HCT116 (cell line): ENCODE measurements at regions not wholly inside any gene's neighbourhood (a gene's known extent, or its start where the extent isn't known, plus 50 kb on each side); places are given as distances from the start of the nearest gene placed in this dataset.

Source experiments
- ATAC-seq: fragments of 200-7000 bp; cut with Tn5 transposase; 2 replicates; pipeline ENCODE4 v1.9.1; 2020; ENCODE audit warnings: mild to moderate bottlenecking, moderate library complexity
- BruUV-seq: library from RNA; stranded (reverse); fragments of 400-500 nt; replicated peaks from 2 replicates; lab custom pipeline; 2021; lab: Mats Ljungman, UMichigan
- CTCF ChIA-PET: fragments of 300-600 bp; sonication (Branson Sonifier 250); formaldehyde crosslinking; loops from one replicate; lab custom pipeline; 2021; ENCODE audit warnings: antibody characterized with exemption; lab: Charles Lee
- POLR2A ChIA-PET: fragments of 300-600, 350-600 bp; sonication (Branson Sonifier 250); formaldehyde crosslinking; loops from one replicate; lab custom pipeline; 2021; ENCODE audit warnings: antibody characterized with exemption; lab: Charles Lee
- RAD21 ChIA-PET, 2 experiments: fragments of 300-600 bp; sonication (Branson Sonifier 250); formaldehyde crosslinking; loops; one replicate each; lab custom pipeline; 2023; ENCODE audit warnings: low total read pairs in 2 of 2; ENCODE audit not compliant: uncharacterized antibody in 2 of 2, unreplicated experiment in 2 of 2, low non-redundant PET in 1 of 2; lab: Charles Lee
- DNase-seq: peaks from one replicate; pipeline ENCODE4 v3.0.0-alpha.2; 2010; ENCODE audit warnings: low read depth, low spot score
- H2AFZ ChIP-seq: fragments of 200-600 bp; shearing (Covaris generic), sonication (generic); 2 replicates; pipeline ENCODE4 v1.6.1; 2017; ENCODE audit warnings: low read depth, mixed run types, mixed read lengths, antibody characterized with exemption, low read length; ENCODE audit not compliant: poor library complexity, severe bottlenecking
- H3K27ac ChIP-seq: 2 replicates; pipeline ENCODE4 v1.5.1; 2012; ENCODE audit warnings: low read depth, low read length
- H3K27me3 ChIP-seq: fragments of 200-600 bp; sonication (generic); 2 replicates; pipeline ENCODE4 v1.6.1; 2016; ENCODE audit warnings: mixed run types, low read length, mixed read lengths; ENCODE audit not compliant: insufficient read depth
- H3K36me3 ChIP-seq, 2 experiments: fragments of 200-500 bp in 1 of 2; fragments of 200-600 bp in 1 of 2; sonication (Bioruptor generic) in 1 of 2; sonication (generic) in 1 of 2; 2 replicates each; pipeline versions ENCODE4 v1.5.1 to v1.6.1; 2014 to 2016; ENCODE audit warnings: low read length in 2 of 2, inconsistent platforms in 1 of 2, mixed read lengths in 1 of 2, mixed run types in 1 of 2; ENCODE audit not compliant: insufficient read depth in 2 of 2, control insufficient read depth in 1 of 2
- H3K4me1 ChIP-seq, 2 experiments: fragments of 200-600 bp in 1 of 2; sonication (generic) in 1 of 2; 2 replicates each; pipeline versions ENCODE4 v1.5.1 to v1.6.1; 2012 to 2017; ENCODE audit warnings: low read length in 2 of 2, inconsistent platforms in 1 of 2, mild to moderate bottlenecking in 1 of 2, mixed read lengths in 1 of 2, mixed run types in 1 of 2, moderate library complexity in 1 of 2; ENCODE audit not compliant: insufficient read depth in 2 of 2, control insufficient read depth in 1 of 2
- H3K4me2 ChIP-seq: fragments of 200-600 bp; sonication (generic); 2 replicates; pipeline ENCODE4 v1.6.1; 2017; ENCODE audit warnings: mixed run types, low read length, mixed read lengths
- H3K4me3 ChIP-seq, 2 experiments: fragments of 200-600 bp in 1 of 2; sonication (generic) in 1 of 2; replicated peaks in 1 of 2; 2 replicates each; pipeline ENCODE4 v1.5.1; 2011 to 2016; ENCODE audit warnings: low read length in 2 of 2, control low read depth in 1 of 2, low read depth in 1 of 2, mild to moderate bottlenecking in 1 of 2, mixed read lengths in 1 of 2, mixed run types in 1 of 2
- H3K79me2 ChIP-seq: fragments of 200-600 bp; sonication (generic); 2 replicates; pipeline ENCODE4 v1.6.1; 2017; ENCODE audit warnings: mild to moderate bottlenecking, mixed run types, low read length, moderate library complexity, mixed read lengths; ENCODE audit not compliant: insufficient read depth
- H3K9ac ChIP-seq: fragments of 200-600 bp; sonication (generic); 2 replicates; pipeline ENCODE4 v1.6.1; 2016; ENCODE audit warnings: low read length, mixed read lengths
- H3K9me2 ChIP-seq: fragments of 200-600 bp; sonication (generic), shearing (Covaris generic); 2 replicates; pipeline ENCODE4 v1.6.1; 2017; ENCODE audit warnings: mixed run types, mild to moderate bottlenecking, moderate library complexity; ENCODE audit not compliant: insufficient read depth
- H3K9me3 ChIP-seq, 2 experiments: fragments of 200-500 bp in 1 of 2; fragments of 200-600 bp in 1 of 2; sonication (Bioruptor generic) in 1 of 2; sonication (generic) in 1 of 2; 2 replicates each; pipeline ENCODE4 v1.6.1; 2014 to 2017; ENCODE audit warnings: low read length in 2 of 2, mixed read lengths in 2 of 2, inconsistent platforms in 1 of 2, low read depth in 1 of 2, mild to moderate bottlenecking in 1 of 2, mixed run types in 1 of 2, moderate library complexity in 1 of 2; ENCODE audit not compliant: control insufficient read depth in 1 of 2, insufficient read depth in 1 of 2
- H4K20me1 ChIP-seq: fragments of 200-600 bp; sonication (generic), shearing (Covaris generic); 2 replicates; pipeline ENCODE4 v1.6.1; 2017; ENCODE audit warnings: mixed run types, mild to moderate bottlenecking, moderate library complexity; ENCODE audit not compliant: insufficient read depth
- CBX3 ChIP-seq: IDR thresholded peaks from 2 replicates; pipeline ENCODE4 v1.6.1; 2012; ENCODE audit warnings: low read depth
- EGR1 ChIP-seq: IDR thresholded peaks from 2 replicates; pipeline ENCODE4 v1.6.1; 2012; ENCODE audit warnings: low read depth
- ELF1 ChIP-seq: IDR thresholded peaks from 2 replicates; pipeline ENCODE4 v1.6.1; 2012; ENCODE audit warnings: low read depth, borderline replicate concordance
- EZH2 ChIP-seq: fragments of 200-600 bp; sonication (generic); IDR thresholded peaks from 2 replicates; pipeline ENCODE4 v1.6.1; 2017; ENCODE audit warnings: antibody characterized with exemption, mixed run types
- EZH2phosphoT487 ChIP-seq: fragments of 200-600 bp; IDR thresholded peaks from 2 replicates; pipeline ENCODE4 v1.6.1; 2018; ENCODE audit warnings: antibody characterized with exemption, borderline replicate concordance
- FOSL1 ChIP-seq: IDR thresholded peaks from 2 replicates; pipeline ENCODE4 v1.6.1; 2012; ENCODE audit warnings: low read depth
- JUND ChIP-seq: IDR thresholded peaks from 2 replicates; pipeline ENCODE4 v1.6.1; 2012
- POLR2A ChIP-seq: IDR thresholded peaks from 2 replicates; pipeline ENCODE4 v1.7.0; 2011; ENCODE audit warnings: borderline replicate concordance; ENCODE audit not compliant: insufficient read depth, insufficient read length; ENCODE audit errors: extremely low read depth
- RAD21 ChIP-seq: IDR thresholded peaks from 2 replicates; pipeline ENCODE4 v1.6.1; 2012; ENCODE audit warnings: low read depth, mild to moderate bottlenecking
- SIN3A ChIP-seq: IDR thresholded peaks from 2 replicates; pipeline ENCODE4 v1.6.1; 2012; ENCODE audit warnings: low read depth
- SP1 ChIP-seq: IDR thresholded peaks from 2 replicates; pipeline ENCODE4 v1.6.1; 2012; ENCODE audit warnings: low read depth
- TCF7L2 ChIP-seq: IDR thresholded peaks from 2 replicates; pipeline ENCODE4 v1.7.0; 2011; ENCODE audit warnings: borderline replicate concordance, inconsistent platforms; ENCODE audit not compliant: insufficient read depth, insufficient read length; ENCODE audit errors: extremely low read depth
- ZNF274 ChIP-seq: fragments of 200-500 bp; sonication (Bioruptor generic); IDR thresholded peaks from 2 replicates; pipeline ENCODE4 v1.6.1; 2014; ENCODE audit warnings: mild to moderate bottlenecking, low read depth, low read length, inconsistent platforms
- intact Hi-C: fragments of 100-400 bp; cut with micrococcal nuclease; formaldehyde crosslinking; loops from 2 replicates; pipeline ENCODE4 v1.10.0; 2022
- TF ChIP-seq, protein P1 (sequence below): IDR thresholded peaks from 2 replicates; pipeline ENCODE4 v1.6.1; 2012
- TF ChIP-seq, protein P2 (sequence below): IDR thresholded peaks from 2 replicates; pipeline ENCODE4 v1.6.1; 2012
- TF ChIP-seq, protein P3 (sequence below): IDR thresholded peaks from 2 replicates; pipeline ENCODE4 v1.6.1; 2012; ENCODE audit warnings: low read depth
- TF ChIP-seq, protein P4 (sequence below), 3 experiments: fragments of 200-600 bp in 1 of 3; sonication (generic) in 1 of 3; IDR thresholded peaks in 2 of 3; conservative IDR thresholded peaks in 1 of 3; 2 replicates each; pipeline ENCODE4 v1.5.1; 2012 to 2017; ENCODE audit warnings: low read depth in 2 of 3, low read length in 2 of 3, antibody characterized with exemption in 1 of 3, borderline replicate concordance in 1 of 3, control low read depth in 1 of 3, mild to moderate bottlenecking in 1 of 3, mixed read lengths in 1 of 3, mixed run types in 1 of 3, moderate library complexity in 1 of 3; ENCODE audit not compliant: insufficient read depth in 1 of 3

DNA sequence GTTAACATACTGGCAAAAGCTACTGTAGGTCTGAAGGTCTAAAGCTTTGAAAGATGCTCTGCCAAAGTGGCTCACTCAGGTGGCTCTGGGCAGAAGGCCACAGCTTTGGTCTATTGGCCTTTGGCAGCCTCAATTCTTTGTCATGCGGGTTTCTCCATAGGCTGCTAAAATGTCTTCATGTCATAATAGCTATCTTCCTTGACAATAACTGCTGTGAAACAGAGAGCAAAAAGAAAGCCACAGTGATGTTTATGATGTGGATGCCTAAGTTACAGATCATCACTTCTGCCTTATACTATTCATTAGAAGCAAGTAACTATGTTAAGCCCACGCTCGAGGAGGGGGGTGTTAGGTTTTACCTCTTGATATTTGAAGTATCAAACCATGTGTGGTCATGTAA is 906.1 kb upstream of the CDH9 start:
- POLR2A ChIA-PET: no interaction called here
- Histone ChIP-seq H3K79me2 (no peaks in the 10 kb centered on the region), H4K20me1 (no peaks in the 10 kb centered on the region)
- TF ChIP-seq, protein P1, sequence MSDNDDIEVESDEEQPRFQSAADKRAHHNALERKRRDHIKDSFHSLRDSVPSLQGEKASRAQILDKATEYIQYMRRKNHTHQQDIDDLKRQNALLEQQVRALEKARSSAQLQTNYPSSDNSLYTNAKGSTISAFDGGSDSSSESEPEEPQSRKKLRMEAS: no peak
- no peak for TF ChIP-seq ELF1
- TF ChIP-seq TCF7L2: no peak
- TF ChIP-seq SP1: no peak
- TF ChIP-seq EGR1: no peak
- TF ChIP-seq POLR2A: no peak
- TF ChIP-seq CBX3: no peak
- no peak for TF ChIP-seq JUND
- no peak for TF ChIP-seq EZH2phosphoT487
- TF ChIP-seq FOSL1: no peak
- TF ChIP-seq RAD21: no peak
- TF ChIP-seq SIN3A: no peak
- TF ChIP-seq, protein P2, sequence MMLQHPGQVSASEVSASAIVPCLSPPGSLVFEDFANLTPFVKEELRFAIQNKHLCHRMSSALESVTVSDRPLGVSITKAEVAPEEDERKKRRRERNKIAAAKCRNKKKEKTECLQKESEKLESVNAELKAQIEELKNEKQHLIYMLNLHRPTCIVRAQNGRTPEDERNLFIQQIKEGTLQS: no peak
- TF ChIP-seq EZH2: no peak
- TF ChIP-seq, all 23 proteins: peak for 0
- ChIA-PET CTCF (no interaction called here), RAD21 (no interaction called here)
- intact Hi-C loops: no loop called here
- H3K4me3 ChIP-seq: no peak overlapping the region
- no peak for DNase-seq
- no TSS peak for BruUV-seq
- no peaks in the 10 kb centered on the region for H3K27me3 ChIP-seq
- no peaks in the 10 kb centered on the region for H3K36me3 ChIP-seq
- no peaks in the 10 kb centered on the region for H3K4me1 ChIP-seq
- no peak for ATAC-seq
- no peaks in the 10 kb centered on the region for H3K9me2 ChIP-seq
- H3K4me2 ChIP-seq: no peak overlapping the region
- H2AFZ ChIP-seq: no peak overlapping the region
- no peak overlapping the region for H3K9ac ChIP-seq
- H3K27ac ChIP-seq: no peak overlapping the region
- peaks cover 0 to 7% of the 10 kb centered on the region in 2 experiments; a peak in 2 of 4 replicates for H3K9me3 ChIP-seq

DNA sequence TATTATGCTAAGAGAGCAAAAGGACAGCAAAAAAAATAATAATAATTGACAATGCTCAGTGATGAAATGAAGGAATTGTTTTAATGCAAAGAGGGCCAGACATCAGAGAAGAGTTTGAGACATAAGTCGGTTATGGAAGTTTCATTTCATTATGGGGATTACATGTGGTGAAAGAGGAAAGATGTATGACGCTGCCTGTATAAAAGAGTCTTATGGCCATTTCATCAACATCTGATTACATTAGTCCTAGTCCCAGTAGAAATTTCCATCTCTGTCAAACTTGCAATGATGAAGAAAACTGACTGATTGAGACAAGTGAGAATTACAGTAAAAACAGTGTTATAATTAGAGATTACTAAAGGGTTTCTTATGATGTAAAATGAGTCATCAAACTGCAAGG is 900.6 kb upstream of the CDH9 start:
- ChIA-PET RAD21 (no interaction called here), CTCF (no interaction called here), POLR2A (no interaction called here)
- Histone ChIP-seq H3K27ac (no peak overlapping the region), H3K4me1 (no peaks in the 10 kb centered on the region), H3K4me3 (no peak overlapping the region), H3K36me3 (no peaks in the 10 kb centered on the region), H2AFZ (no peak overlapping the region), H3K9me3 (peaks cover 3 to 11% of the 10 kb centered on the region in 2 experiments; a peak in 3 of 4 replicates), H4K20me1 (no peaks in the 10 kb centered on the region), H3K4me2 (no peak overlapping the region), H3K9ac (no peak overlapping the region), H3K27me3 (no peaks in the 10 kb centered on the region), H3K79me2 (no peaks in the 10 kb centered on the region), H3K9me2 (no peaks in the 10 kb centered on the region)
- intact Hi-C loops: no loop called here
- DNase-seq (no peak), ATAC-seq (no peak)
- no TSS peak for BruUV-seq
- TF ChIP-seq FOSL1: no peak
- TF ChIP-seq CBX3: no peak
- TF ChIP-seq, protein P3, sequence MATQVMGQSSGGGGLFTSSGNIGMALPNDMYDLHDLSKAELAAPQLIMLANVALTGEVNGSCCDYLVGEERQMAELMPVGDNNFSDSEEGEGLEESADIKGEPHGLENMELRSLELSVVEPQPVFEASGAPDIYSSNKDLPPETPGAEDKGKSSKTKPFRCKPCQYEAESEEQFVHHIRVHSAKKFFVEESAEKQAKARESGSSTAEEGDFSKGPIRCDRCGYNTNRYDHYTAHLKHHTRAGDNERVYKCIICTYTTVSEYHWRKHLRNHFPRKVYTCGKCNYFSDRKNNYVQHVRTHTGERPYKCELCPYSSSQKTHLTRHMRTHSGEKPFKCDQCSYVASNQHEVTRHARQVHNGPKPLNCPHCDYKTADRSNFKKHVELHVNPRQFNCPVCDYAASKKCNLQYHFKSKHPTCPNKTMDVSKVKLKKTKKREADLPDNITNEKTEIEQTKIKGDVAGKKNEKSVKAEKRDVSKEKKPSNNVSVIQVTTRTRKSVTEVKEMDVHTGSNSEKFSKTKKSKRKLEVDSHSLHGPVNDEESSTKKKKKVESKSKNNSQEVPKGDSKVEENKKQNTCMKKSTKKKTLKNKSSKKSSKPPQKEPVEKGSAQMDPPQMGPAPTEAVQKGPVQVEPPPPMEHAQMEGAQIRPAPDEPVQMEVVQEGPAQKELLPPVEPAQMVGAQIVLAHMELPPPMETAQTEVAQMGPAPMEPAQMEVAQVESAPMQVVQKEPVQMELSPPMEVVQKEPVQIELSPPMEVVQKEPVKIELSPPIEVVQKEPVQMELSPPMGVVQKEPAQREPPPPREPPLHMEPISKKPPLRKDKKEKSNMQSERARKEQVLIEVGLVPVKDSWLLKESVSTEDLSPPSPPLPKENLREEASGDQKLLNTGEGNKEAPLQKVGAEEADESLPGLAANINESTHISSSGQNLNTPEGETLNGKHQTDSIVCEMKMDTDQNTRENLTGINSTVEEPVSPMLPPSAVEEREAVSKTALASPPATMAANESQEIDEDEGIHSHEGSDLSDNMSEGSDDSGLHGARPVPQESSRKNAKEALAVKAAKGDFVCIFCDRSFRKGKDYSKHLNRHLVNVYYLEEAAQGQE: no peak
- no peak for TF ChIP-seq ZNF274
- no peak for TF ChIP-seq SIN3A
- TF ChIP-seq ELF1: no peak
- TF ChIP-seq, protein P4, sequence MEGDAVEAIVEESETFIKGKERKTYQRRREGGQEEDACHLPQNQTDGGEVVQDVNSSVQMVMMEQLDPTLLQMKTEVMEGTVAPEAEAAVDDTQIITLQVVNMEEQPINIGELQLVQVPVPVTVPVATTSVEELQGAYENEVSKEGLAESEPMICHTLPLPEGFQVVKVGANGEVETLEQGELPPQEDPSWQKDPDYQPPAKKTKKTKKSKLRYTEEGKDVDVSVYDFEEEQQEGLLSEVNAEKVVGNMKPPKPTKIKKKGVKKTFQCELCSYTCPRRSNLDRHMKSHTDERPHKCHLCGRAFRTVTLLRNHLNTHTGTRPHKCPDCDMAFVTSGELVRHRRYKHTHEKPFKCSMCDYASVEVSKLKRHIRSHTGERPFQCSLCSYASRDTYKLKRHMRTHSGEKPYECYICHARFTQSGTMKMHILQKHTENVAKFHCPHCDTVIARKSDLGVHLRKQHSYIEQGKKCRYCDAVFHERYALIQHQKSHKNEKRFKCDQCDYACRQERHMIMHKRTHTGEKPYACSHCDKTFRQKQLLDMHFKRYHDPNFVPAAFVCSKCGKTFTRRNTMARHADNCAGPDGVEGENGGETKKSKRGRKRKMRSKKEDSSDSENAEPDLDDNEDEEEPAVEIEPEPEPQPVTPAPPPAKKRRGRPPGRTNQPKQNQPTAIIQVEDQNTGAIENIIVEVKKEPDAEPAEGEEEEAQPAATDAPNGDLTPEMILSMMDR (IDR thresholded peaks at IDR 0.05 in 2 of 3, conservative IDR thresholded peaks at IDR 0.05 in 1 of 3; ENCODE audit: borderline replicate concordance in 1 of 3, insufficient read depth in 1 of 3, low read depth in 2 of 3, low read length in 2 of 3): no peak
- no peak for TF ChIP-seq EZH2phosphoT487
